Stimulated activated CD4-positive, alpha-beta T cell treated with anti-CD3 and anti-CD28 coated beads, Interleukin-12 subunit alpha, Interleukin-12 subunit beta, amount 100 ng/mL, for 4 hours (primary cell): ENCODE measurements at regions not wholly inside any gene's neighbourhood (a gene's known extent, or its start where the extent isn't known, plus 50 kb on each side); places are given as distances from the start of the nearest gene placed in this dataset.

Source experiments
- DNase-seq: peaks from one replicate; pipeline ENCODE4 v3.0.0-alpha.2; 2020

- DNase-seq, result no peak
These were observed 198.4 kb upstream of the RASA1 start for GRCh38 chr5:87069311-87069710.

- no peak for DNase-seq
These were observed 197.6 kb upstream of the RASA1 start for GRCh38 chr5:87069974-87070608.

DNA sequence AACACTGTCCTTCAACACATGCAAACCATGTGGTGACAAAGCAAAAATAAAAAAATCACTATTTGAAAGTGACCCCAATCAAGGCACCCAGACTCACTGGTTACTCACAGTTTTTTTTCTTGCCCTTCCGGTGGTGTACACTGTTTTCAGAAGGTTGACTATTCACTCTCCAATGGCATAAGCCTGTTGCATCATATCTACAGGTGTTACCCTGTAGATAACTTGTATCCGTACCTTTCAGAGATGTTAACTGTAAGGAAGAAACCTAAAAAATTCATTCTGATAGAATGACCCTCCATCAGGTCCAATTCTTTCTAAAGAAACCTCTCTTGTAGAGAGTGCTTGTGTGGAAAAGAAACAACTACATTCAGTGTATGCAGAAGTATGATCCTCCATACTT is 193.6 kb upstream of the RASA1 start:
- DNase-seq, result no peak

GRCh38 chr5:87074934-87075541 is 192.6 kb upstream of the RASA1 start:
- no peak for DNase-seq

GRCh38 chr5:87076411-87076810 is 191.3 kb upstream of the RASA1 start:
- DNase-seq, result no peak

DNA sequence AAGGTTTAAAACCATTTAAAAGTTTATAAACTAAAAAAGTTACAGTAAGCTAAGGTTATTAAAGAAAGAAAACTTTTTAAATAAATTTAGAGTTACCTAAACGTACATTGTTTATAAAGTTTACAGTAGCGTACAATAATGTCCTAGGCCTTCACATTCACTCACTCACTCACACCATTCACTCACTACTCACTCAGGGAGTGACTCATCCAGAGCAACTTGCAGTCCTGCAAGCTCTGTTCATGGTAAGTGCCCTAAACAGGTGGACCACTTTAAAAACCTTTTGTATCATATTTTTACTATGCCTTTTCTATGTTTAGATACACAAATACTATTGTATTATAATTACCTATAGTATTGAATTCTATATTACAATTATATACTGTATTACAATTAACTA is 190.8 kb upstream of the RASA1 start:
- no peak for DNase-seq

GRCh38 chr5:87079219-87079618 is 188.5 kb upstream of the RASA1 start:
- DNase-seq, result no peak

GRCh38 chr5:87081016-87081415 is 186.7 kb upstream of the RASA1 start:
- no peak for DNase-seq

- DNase-seq, result no peak
These were observed 185.9 kb upstream of the RASA1 start for GRCh38 chr5:87081511-87082372.

GRCh38 chr5:87094347-87094746 is 173.3 kb upstream of the RASA1 start:
- DNase-seq, result no peak

DNA sequence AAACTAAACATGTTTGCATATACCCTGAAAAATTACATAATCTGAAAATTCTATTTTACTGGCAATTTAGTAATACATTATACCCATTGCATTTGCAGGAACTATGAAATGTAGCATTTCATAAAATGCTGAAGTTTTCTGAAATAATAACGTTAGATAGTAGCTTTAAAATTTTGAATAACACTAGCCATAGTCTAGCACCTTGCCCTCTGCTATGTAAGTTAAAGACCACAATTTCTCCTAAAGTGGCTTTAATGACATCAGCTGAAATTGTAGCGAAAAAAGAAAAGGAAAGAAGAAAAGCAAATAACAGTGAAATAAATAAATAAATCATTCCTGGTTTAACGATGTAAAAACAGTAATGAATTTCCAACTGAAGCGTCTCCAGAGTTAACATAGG is 172.8 kb upstream of the RASA1 start:
- DNase-seq, result no peak

DNA sequence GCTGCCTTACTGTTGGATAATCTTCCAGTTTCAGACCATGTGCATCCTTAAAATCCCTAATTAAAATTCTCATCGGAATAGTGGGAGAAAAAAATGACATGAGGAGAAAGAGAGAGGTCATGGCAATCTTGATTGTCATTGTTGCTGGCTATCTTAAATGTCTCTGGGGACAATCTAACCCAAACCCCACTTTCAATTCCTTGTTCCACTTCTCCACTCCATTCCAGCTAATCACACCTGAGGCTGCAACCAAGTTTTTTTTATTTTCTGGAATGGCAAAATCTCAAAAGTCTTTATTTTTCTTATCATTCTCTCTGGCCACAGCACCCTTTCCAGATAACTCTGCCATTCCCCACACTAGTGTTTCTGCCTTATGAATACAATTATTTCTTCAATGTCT is 171.9 kb upstream of the RASA1 start:
- DNase-seq, result no peak

- DNase-seq, result no peak
These were observed 170.0 kb upstream of the RASA1 start for GRCh38 chr5:87097664-87098063.

DNA sequence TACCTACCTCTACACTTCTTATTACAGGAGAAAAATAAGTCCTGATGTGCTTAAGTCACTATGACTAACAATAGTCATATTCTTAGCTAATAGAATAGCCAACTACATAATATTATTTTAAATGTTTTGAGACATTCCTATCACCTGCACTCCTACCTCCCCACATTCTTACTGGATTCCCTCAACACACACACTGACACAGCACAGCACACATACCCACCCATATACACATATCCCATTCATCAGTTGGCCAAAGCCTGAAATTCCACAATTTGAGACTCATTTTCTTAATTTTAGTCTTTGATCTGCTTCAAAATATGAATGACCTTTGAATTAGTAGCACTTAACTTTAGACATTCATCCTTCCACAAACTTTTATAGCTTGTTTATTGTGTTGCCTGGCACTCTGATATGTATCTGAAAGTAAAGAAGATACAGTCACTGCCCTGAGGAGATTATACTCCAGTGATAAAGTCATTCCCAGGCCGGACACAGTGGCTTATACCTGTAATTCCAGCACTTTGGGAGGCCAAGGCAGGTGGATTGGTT is 168.3 kb upstream of the RASA1 start:
- no peak for DNase-seq

DNA sequence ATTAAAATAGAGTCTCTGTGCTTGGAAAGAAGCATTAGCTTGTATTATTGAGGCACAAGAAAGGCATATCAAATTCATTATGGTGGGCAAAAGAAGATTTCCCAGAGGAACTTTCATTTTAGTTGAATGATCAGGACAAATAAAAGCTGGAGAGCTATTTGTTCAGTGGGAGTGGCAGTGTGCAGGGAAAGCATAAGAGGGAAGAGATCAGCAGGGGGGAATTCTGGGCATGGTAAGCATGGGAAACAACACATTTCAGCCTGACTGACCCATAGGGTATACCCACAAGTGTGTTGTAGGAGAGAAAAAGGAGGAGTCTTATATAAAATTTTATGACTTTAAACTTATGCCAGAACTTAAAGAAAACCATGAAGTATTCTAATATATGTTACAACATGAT is 167.7 kb upstream of the RASA1 start:
- DNase-seq, result no peak

GRCh38 chr5:87101321-87101720 is 166.4 kb upstream of the RASA1 start:
- DNase-seq, result no peak

GRCh38 chr5:87102841-87103240 is 164.8 kb upstream of the RASA1 start:
- DNase-seq, result no peak

DNA sequence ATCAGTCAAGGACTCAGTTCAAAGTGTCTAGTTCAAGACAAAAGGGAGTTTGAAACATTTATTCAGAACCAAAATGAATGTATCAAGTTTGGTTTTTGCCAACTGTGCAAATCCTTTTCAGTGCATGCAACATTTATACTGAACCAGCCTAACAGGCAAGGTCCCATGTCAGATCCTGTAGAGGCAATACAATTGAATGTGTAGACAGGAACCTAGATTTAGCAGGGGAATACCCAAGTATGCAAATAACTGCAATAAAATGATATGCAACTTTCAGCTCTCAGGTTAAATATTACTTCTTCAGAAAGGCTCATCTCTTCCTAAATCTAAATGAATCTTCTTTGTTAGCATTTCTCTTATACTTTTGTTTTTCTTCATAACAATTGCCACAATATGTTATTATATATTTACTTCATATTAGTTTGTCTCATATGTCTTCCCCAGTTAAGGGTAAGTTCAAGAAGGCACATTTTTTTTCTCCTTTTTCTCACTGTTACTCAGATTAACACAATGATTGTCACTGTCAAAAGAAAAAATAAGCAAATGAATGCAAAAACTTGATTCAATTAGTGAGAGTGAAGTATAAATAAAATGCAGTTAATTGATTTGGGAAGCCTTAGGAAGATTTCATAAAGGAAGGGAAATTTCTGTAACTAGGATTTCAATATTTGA is 163.9 kb upstream of the RASA1 start:
- no peak for DNase-seq

DNA sequence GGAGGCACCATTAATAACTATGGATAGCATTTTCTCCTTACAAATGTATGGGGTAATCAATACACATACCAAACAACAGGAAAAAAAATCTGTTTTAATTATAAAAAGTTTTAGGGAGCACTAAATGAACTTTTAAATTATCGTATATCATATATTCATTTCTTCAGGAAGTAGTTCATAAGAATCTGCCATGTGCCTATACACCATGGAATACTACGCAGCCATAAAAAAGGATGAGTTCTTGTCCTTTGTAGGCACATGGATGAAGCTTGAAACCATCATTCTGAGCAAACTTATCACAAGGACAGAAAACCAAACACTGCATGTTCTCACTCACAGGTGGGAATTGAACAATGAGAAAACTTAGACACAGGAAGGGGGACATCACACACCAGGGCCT is 162.1 kb upstream of the RASA1 start:
- no peak for DNase-seq

- DNase-seq, result no peak
These were observed 157.9 kb upstream of the RASA1 start for GRCh38 chr5:87109746-87110145.

- no peak for DNase-seq
These were observed 157.0 kb upstream of the RASA1 start for GRCh38 chr5:87110721-87111120.

- no peak for DNase-seq
These were observed 153.8 kb upstream of the RASA1 start for GRCh38 chr5:87113861-87114260.

DNA sequence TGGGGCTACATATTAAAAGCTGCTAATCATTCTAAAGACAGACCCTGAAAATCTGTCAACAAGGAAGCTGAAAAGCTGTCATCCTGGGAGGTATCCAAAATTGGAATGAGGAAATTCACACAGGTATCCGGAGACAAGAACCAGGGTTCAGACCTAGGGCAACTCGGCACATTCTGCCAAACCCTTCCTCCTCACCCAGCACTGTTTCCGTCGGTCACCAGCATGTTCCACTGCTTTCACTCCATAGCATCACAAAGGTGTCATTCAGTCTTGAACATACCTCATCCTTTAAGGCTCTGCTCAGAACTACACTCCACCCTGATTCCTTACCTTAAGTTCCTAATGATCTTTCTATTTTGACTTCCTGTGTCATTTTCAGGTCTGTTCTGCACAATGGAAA is 153.1 kb upstream of the RASA1 start:
- DNase-seq, result no peak
